Ishikawa (cell line): ENCODE measurements at regions not wholly inside any gene's neighbourhood (a gene's known extent, or its start where the extent isn't known, plus 50 kb on each side); places are given as distances from the start of the nearest gene placed in this dataset.

ENCODE experiments used
- CEBPB ChIP-seq: IDR thresholded peaks from 2 replicates; pipeline ENCODE4 v1.6.1; 2012
- CREB1 ChIP-seq: IDR thresholded peaks from 2 replicates; pipeline ENCODE4 v1.6.1; 2012; ENCODE audit warnings: low read depth
- EGR1 ChIP-seq: IDR thresholded peaks from 2 replicates; pipeline ENCODE4 v1.6.1; 2012
- EP300 ChIP-seq: IDR thresholded peaks from 2 replicates; pipeline ENCODE4 v1.6.1; 2012; ENCODE audit warnings: borderline replicate concordance
- FOXM1 ChIP-seq: IDR thresholded peaks from 2 replicates; pipeline ENCODE4 v1.6.1; 2012; ENCODE audit warnings: low read depth, borderline replicate concordance
- MAX ChIP-seq: IDR thresholded peaks from 2 replicates; pipeline ENCODE4 v1.6.1; 2012
- NFIC ChIP-seq: IDR thresholded peaks from 2 replicates; pipeline ENCODE4 v1.6.1; 2012
- RAD21 ChIP-seq: IDR thresholded peaks from 2 replicates; pipeline ENCODE4 v1.6.1; 2012; ENCODE audit warnings: low read depth
- REST ChIP-seq: IDR thresholded peaks from 2 replicates; pipeline ENCODE4 v1.6.1; 2012; ENCODE audit warnings: low read depth, mild to moderate bottlenecking
- TAF1 ChIP-seq: IDR thresholded peaks from 2 replicates; pipeline ENCODE4 v1.6.1; 2012; ENCODE audit warnings: low read depth, mild to moderate bottlenecking
- TCF12 ChIP-seq: IDR thresholded peaks from 2 replicates; pipeline ENCODE4 v1.6.1; 2012; ENCODE audit warnings: low read depth
- TEAD4 ChIP-seq: IDR thresholded peaks from 2 replicates; pipeline ENCODE4 v1.6.1; 2012
- USF1 ChIP-seq: IDR thresholded peaks from 2 replicates; pipeline ENCODE4 v1.6.1; 2012
- YY1 ChIP-seq: IDR thresholded peaks from 2 replicates; pipeline ENCODE4 v1.6.1; 2012; ENCODE audit warnings: low read depth
- ZBTB7A ChIP-seq: IDR thresholded peaks from 2 replicates; pipeline ENCODE4 v1.6.1; 2012; ENCODE audit warnings: low read depth

GRCh38 chr3:5324780-5325179 lies 137.3 kb downstream of the EDEM1 start:
- TF ChIP-seq EP300 = no peak
- no peak for TF ChIP-seq USF1
- no peak for TF ChIP-seq TEAD4
- TF ChIP-seq REST = no peak
- TF ChIP-seq FOXM1 = no peak
- no peak for TF ChIP-seq TCF12
- TF ChIP-seq YY1 = no peak
- TF ChIP-seq TAF1 = no peak
- no peak for TF ChIP-seq ZBTB7A
- TF ChIP-seq RAD21 = no peak
- no peak for TF ChIP-seq CREB1
- TF ChIP-seq NFIC = no peak
- TF ChIP-seq EGR1 = no peak
- no peak for TF ChIP-seq CEBPB
- no peak for TF ChIP-seq MAX

GRCh38 chr3:5330152-5330810 lies 142.8 kb downstream of the EDEM1 start:
- no peak for TF ChIP-seq TAF1
- TF ChIP-seq TEAD4 = no peak
- no peak for TF ChIP-seq RAD21
- TF ChIP-seq EGR1 = no peak
- no peak for TF ChIP-seq NFIC
- no peak for TF ChIP-seq USF1
- TF ChIP-seq EP300 = no peak
- no peak for TF ChIP-seq MAX
- no peak for TF ChIP-seq CEBPB
- TF ChIP-seq YY1 = no peak
- no peak for TF ChIP-seq TCF12
- TF ChIP-seq CREB1 = no peak
- TF ChIP-seq FOXM1 = no peak

GRCh38 chr3:5331567-5332269 lies 144.2 kb downstream of the EDEM1 start:
- TF ChIP-seq EP300 (no peak), CEBPB (no peak), NFIC (no peak), USF1 (no peak)

GRCh38 chr3:5332270-5332956 lies 144.9 kb downstream of the EDEM1 start:
- TF ChIP-seq YY1 (no peak), NFIC (no peak), TAF1 (no peak), ZBTB7A (no peak), REST (no peak), EP300 (no peak), CREB1 (no peak), CEBPB (no peak), EGR1 (no peak), RAD21 (no peak), TEAD4 (no peak), MAX (no peak), FOXM1 (no peak), USF1 (no peak), TCF12 (no peak)
